Endothelial cell of umbilical vein (primary cell): ENCODE measurements at regions not wholly inside any gene's neighbourhood (a gene's known extent, or its start where the extent isn't known, plus 50 kb on each side); places are given as distances from the start of the nearest gene placed in this dataset.

Source experiments
- BruUV-seq: library from RNA; stranded (reverse); fragments of 400-500 nt; replicated peaks from 2 replicates; lab custom pipeline; 2021; lab: Mats Ljungman, UMichigan
- CTCF ChIA-PET: fragments of 300-600, 350-600 bp; sonication (Branson Sonifier 250); formaldehyde crosslinking; loops from one replicate; lab custom pipeline; 2021; ENCODE audit warnings: antibody characterized with exemption, inconsistent platforms; lab: Charles Lee
- POLR2A ChIA-PET: fragments of 300-600, 350-600 bp; sonication (Branson Sonifier 250); formaldehyde crosslinking; loops from one replicate; lab custom pipeline; 2021; ENCODE audit warnings: antibody characterized with exemption, inconsistent platforms; lab: Charles Lee
- DNase-seq: peaks from one replicate; pipeline ENCODE4 v3.0.0-alpha.2; 2011; ENCODE audit warnings: low read depth, low spot score
- FAIRE-seq: peaks from 2 replicates; lab custom pipeline; 2011; peaks lifted over from hg19 to GRCh38; lab: Jason Lieb, UNC
- H2AFZ ChIP-seq: 2 replicates; pipeline ENCODE4 v1.6.0; 2012; ENCODE audit warnings: low read depth, low read length, control low read depth, inconsistent platforms
- H3K27ac ChIP-seq: 2 replicates; pipeline ENCODE4 v1.5.1; 2011; ENCODE audit warnings: low read depth, mild to moderate bottlenecking, control low read depth, low read length, moderate library complexity; ENCODE audit not compliant: insufficient read depth
- H3K27me3 ChIP-seq, 2 experiments: 2 replicates each; pipeline versions ENCODE4 v1.6.0 to v1.6.1; 2011; ENCODE audit warnings: low read length in 2 of 2, mixed read lengths in 1 of 2; ENCODE audit not compliant: control insufficient read depth in 2 of 2, insufficient read depth in 2 of 2
- H3K36me3 ChIP-seq, 2 experiments: 2 replicates in 1 of 2; 3 replicates in 1 of 2; pipeline ENCODE4 v1.5.1; 2011; ENCODE audit warnings: low read length in 2 of 2, mild to moderate bottlenecking in 1 of 2, moderate library complexity in 1 of 2; ENCODE audit not compliant: control insufficient read depth in 2 of 2, insufficient read depth in 2 of 2; ENCODE audit errors: extremely low read depth in 1 of 2
- H3K4me1 ChIP-seq: 3 replicates; pipeline ENCODE4 v1.5.1; 2011; ENCODE audit warnings: mild to moderate bottlenecking, low read length; ENCODE audit not compliant: control insufficient read depth, insufficient read depth; ENCODE audit errors: extremely low read depth
- H3K4me2 ChIP-seq: 2 replicates; pipeline ENCODE4 v1.6.1; 2011; ENCODE audit warnings: low read length, control low read depth, mixed read lengths; ENCODE audit not compliant: insufficient read depth
- H3K4me3 ChIP-seq, 3 experiments: fragments of 200-600 bp in 1 of 3; sonication (generic), shearing (Covaris generic) in 1 of 3; replicated peaks in 1 of 3; 2 replicates each; pipeline ENCODE4 v1.5.1; 2011 to 2016; ENCODE audit warnings: control low read depth in 3 of 3, low read length in 3 of 3, mild to moderate bottlenecking in 2 of 3, inconsistent platforms in 1 of 3, low read depth in 1 of 3, moderate library complexity in 1 of 3; ENCODE audit not compliant: insufficient read depth in 1 of 3
- H3K79me2 ChIP-seq: 2 replicates; pipeline ENCODE4 v1.6.0; 2012; ENCODE audit warnings: low read length, inconsistent platforms; ENCODE audit not compliant: control insufficient read depth, insufficient read depth
- H3K9ac ChIP-seq: replicated peaks from 2 replicates; pipeline ENCODE3; 2011; ENCODE audit warnings: low read length, control low read depth; ENCODE audit not compliant: insufficient read depth; ENCODE audit errors: extremely low read depth
- H3K9me1 ChIP-seq: replicated peaks from 3 replicates; pipeline ENCODE4 v1.6.0; 2011; ENCODE audit warnings: mild to moderate bottlenecking, low read length; ENCODE audit not compliant: control insufficient read depth, insufficient read depth; ENCODE audit errors: extremely low read depth
- H3K9me3 ChIP-seq: replicated peaks from 2 replicates; pipeline ENCODE4 v1.5.1; 2012; ENCODE audit warnings: low read length, inconsistent platforms; ENCODE audit not compliant: control insufficient read depth, insufficient read depth
- H4K20me1 ChIP-seq: replicated peaks from 2 replicates; pipeline ENCODE3; 2011; ENCODE audit warnings: mild to moderate bottlenecking, low read length; ENCODE audit not compliant: control insufficient read depth, insufficient read depth; ENCODE audit errors: extremely low read depth
- EZH2 ChIP-seq: IDR thresholded peaks from 2 replicates; pipeline ENCODE4 v1.6.1; 2012; ENCODE audit warnings: borderline replicate concordance, low read depth, mild to moderate bottlenecking, moderate library complexity, low read length, inconsistent platforms; ENCODE audit not compliant: severe bottlenecking
- FOS ChIP-seq: IDR thresholded peaks from 2 replicates; pipeline ENCODE4 v1.6.1; 2011; ENCODE audit warnings: mild to moderate bottlenecking, low read length, moderate library complexity, borderline replicate concordance; ENCODE audit not compliant: insufficient read depth
- GATA2 ChIP-seq: IDR thresholded peaks from 2 replicates; pipeline ENCODE4 v1.7.0; 2011; ENCODE audit warnings: low read depth, mild to moderate bottlenecking, moderate library complexity, mixed read lengths, low read length; ENCODE audit not compliant: insufficient read length, insufficient read depth
- JUN ChIP-seq: IDR thresholded peaks from 2 replicates; pipeline ENCODE4 v1.6.1; 2011; ENCODE audit warnings: borderline replicate concordance, low read depth; ENCODE audit not compliant: insufficient read length, insufficient read depth
- MAX ChIP-seq: IDR thresholded peaks from 2 replicates; pipeline ENCODE4 v1.6.1; 2011; ENCODE audit not compliant: insufficient read depth, insufficient read length
- MYC ChIP-seq: IDR thresholded peaks from one replicate; pipeline ENCODE4 v1.6.1; 2011; ENCODE audit warnings: mild to moderate bottlenecking, low read depth, low read length
- POLR2A ChIP-seq: IDR thresholded peaks from 2 replicates; pipeline ENCODE4 v1.6.1; 2012; ENCODE audit warnings: low read depth, mild to moderate bottlenecking, control low read depth, low read length
- POLR2AphosphoS5 ChIP-seq: IDR thresholded peaks from 2 replicates; pipeline ENCODE4 v1.6.1; 2012; ENCODE audit warnings: low read depth, mild to moderate bottlenecking, control low read depth, low read length, moderate library complexity; ENCODE audit not compliant: insufficient read depth
- dilution Hi-C: fragments of 300-500 bp; cut with MboI; formaldehyde crosslinking; loops from one replicate; pipeline ENCODE4 v1.15.0; 2019; ENCODE audit warnings: low sequenced_read_pairs; ENCODE audit not compliant: extremely low pct_ligation_motif_present
- intact Hi-C: fragments of 100-400 bp; cut with micrococcal nuclease; formaldehyde crosslinking; loops from one replicate; pipeline ENCODE4 v1.10.0; 2022
- TF ChIP-seq, protein P1 (sequence below), 2 donors: IDR thresholded peaks; 1 replicate in 1 of 2; 2 replicates in 1 of 2; pipeline ENCODE4 v1.5.1; 2011; ENCODE audit warnings: low read length in 2 of 2, mild to moderate bottlenecking in 2 of 2, moderate library complexity in 2 of 2, control low read depth in 1 of 2, inconsistent platforms in 1 of 2, low read depth in 1 of 2; ENCODE audit not compliant: insufficient read depth in 1 of 2; ENCODE audit errors: extremely low read depth in 1 of 2

- DNase-seq (no peak), FAIRE-seq (no peak)
- Histone ChIP-seq H3K9me1 (no peaks in the 10 kb centered on the region), H3K9me3 (no peaks in the 10 kb centered on the region), H3K4me1 (no peaks in the 10 kb centered on the region), H2AFZ (no peak overlapping the region), H3K9ac (no peak overlapping the region), H3K36me3 (no peaks in the 10 kb centered on the region), H3K4me2 (no peak overlapping the region), H3K27me3 (no peaks in the 10 kb centered on the region), H4K20me1 (no peaks in the 10 kb centered on the region), H3K4me3 (no peak overlapping the region), H3K79me2 (no peaks in the 10 kb centered on the region), H3K27ac (no peak overlapping the region)
- ChIA-PET CTCF (no interaction called here), POLR2A (no interaction called here)
- dilution Hi-C loops (no loop called here), intact Hi-C loops (no loop called here)
- TF ChIP-seq POLR2A, result no peak
- no peak for TF ChIP-seq JUN
- no peak for TF ChIP-seq POLR2AphosphoS5
- TF ChIP-seq EZH2, result no peak
- no peak for TF ChIP-seq FOS
- TF ChIP-seq, protein P1, sequence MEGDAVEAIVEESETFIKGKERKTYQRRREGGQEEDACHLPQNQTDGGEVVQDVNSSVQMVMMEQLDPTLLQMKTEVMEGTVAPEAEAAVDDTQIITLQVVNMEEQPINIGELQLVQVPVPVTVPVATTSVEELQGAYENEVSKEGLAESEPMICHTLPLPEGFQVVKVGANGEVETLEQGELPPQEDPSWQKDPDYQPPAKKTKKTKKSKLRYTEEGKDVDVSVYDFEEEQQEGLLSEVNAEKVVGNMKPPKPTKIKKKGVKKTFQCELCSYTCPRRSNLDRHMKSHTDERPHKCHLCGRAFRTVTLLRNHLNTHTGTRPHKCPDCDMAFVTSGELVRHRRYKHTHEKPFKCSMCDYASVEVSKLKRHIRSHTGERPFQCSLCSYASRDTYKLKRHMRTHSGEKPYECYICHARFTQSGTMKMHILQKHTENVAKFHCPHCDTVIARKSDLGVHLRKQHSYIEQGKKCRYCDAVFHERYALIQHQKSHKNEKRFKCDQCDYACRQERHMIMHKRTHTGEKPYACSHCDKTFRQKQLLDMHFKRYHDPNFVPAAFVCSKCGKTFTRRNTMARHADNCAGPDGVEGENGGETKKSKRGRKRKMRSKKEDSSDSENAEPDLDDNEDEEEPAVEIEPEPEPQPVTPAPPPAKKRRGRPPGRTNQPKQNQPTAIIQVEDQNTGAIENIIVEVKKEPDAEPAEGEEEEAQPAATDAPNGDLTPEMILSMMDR (IDR thresholded peaks at IDR 0.05; ENCODE audit: extremely low read depth in 1 of 2, insufficient read depth in 1 of 2, low read depth in 1 of 2, low read length in 2 of 2), result no peak
- no peak for TF ChIP-seq MAX
- TF ChIP-seq MYC, result no peak
- TF ChIP-seq GATA2, result no peak
- no TSS peak for BruUV-seq
Observed at GRCh38 chrX:40966213-40966820, 118.9 kb upstream of the USP9X start.
